Hepatocyte (in vitro differentiated cells): ENCODE measurements at regions not wholly inside any gene's neighbourhood (a gene's known extent, or its start where the extent isn't known, plus 50 kb on each side); places are given as distances from the start of the nearest gene placed in this dataset.
"Not testable (repeated sequence)": the region's sequence is repeated elsewhere in the genome, so short reads cannot be mapped to it uniquely, and the experiment has no call there.

ENCODE experiments used
- DNase-seq: peaks from one replicate; pipeline ENCODE4 v3.0.0-alpha.2; 2016; ENCODE audit warnings: low spot score
- H2AFZ ChIP-seq: fragments of 200-600 bp; sonication (generic); 2 replicates; pipeline ENCODE4 v1.6.0; 2016; ENCODE audit warnings: antibody characterized with exemption, mild to moderate bottlenecking
- H3K27ac ChIP-seq: fragments of 200-600 bp; sonication (generic); 2 replicates; pipeline ENCODE4 v1.5.1; 2016; ENCODE audit warnings: mild to moderate bottlenecking
- H3K27me3 ChIP-seq: fragments of 200-600 bp; sonication (generic); 2 replicates; pipeline ENCODE4 v1.6.1; 2016
- H3K36me3 ChIP-seq: fragments of 200-600 bp; sonication (generic); replicated peaks from 2 replicates; pipeline ENCODE4 v1.5.1; 2016; ENCODE audit warnings: low read depth; ENCODE audit not compliant: insufficient read depth
- H3K4me1 ChIP-seq: fragments of 200-600 bp; sonication (generic); 2 replicates; pipeline ENCODE4 v1.5.1; 2016; ENCODE audit warnings: mild to moderate bottlenecking, moderate library complexity; ENCODE audit not compliant: insufficient read depth
- H3K4me2 ChIP-seq: fragments of 200-600 bp; sonication (generic); 2 replicates; pipeline ENCODE4 v1.6.0; 2016
- H3K4me3 ChIP-seq: fragments of 200-600 bp; sonication (generic); 2 replicates; pipeline ENCODE4 v1.5.1; 2016; ENCODE audit warnings: mild to moderate bottlenecking
- H3K79me2 ChIP-seq: fragments of 200-600 bp; sonication (generic); 2 replicates; pipeline ENCODE4 v1.6.0; 2017; ENCODE audit warnings: mild to moderate bottlenecking
- H3K9me2 ChIP-seq: fragments of 200-600 bp; sonication (generic); replicated peaks from 2 replicates; pipeline ENCODE4 v1.6.0; 2017; ENCODE audit warnings: mild to moderate bottlenecking; ENCODE audit not compliant: insufficient read depth
- H3K9me3 ChIP-seq: fragments of 200-600 bp; sonication (generic); 2 replicates; pipeline ENCODE4 v1.5.1; 2016; ENCODE audit warnings: low read depth, mild to moderate bottlenecking
- H4K20me1 ChIP-seq: fragments of 200-600 bp; sonication (generic); 2 replicates; pipeline ENCODE4 v1.6.0; 2016; ENCODE audit warnings: mild to moderate bottlenecking; ENCODE audit not compliant: insufficient read depth, poor library complexity, severe bottlenecking
- EZH2 ChIP-seq: fragments of 200-600 bp; sonication (generic); IDR thresholded peaks from 2 replicates; pipeline ENCODE4 v1.6.1; 2016; ENCODE audit warnings: antibody characterized with exemption, mild to moderate bottlenecking, borderline replicate concordance
- EZH2phosphoT487 ChIP-seq: fragments of 200-600 bp; sonication (generic); IDR thresholded peaks from one replicate; pipeline ENCODE4 v1.6.1; 2018; ENCODE audit warnings: antibody characterized with exemption, mild to moderate bottlenecking, low read depth, moderate library complexity; ENCODE audit not compliant: unreplicated experiment, severe bottlenecking
- WGBS: methylation state at CpG from one replicate; pipeline ENCODE4 v1.1.6; 2016; ENCODE audit warnings: low lambda C conversion rate; ENCODE audit errors: missing lambda C conversion rate; 5-methylcytosine and 5-hydroxymethylcytosine counted together
- TF ChIP-seq, protein P1 (sequence below): fragments of 200-600 bp; sonication (generic); IDR thresholded peaks from 2 replicates; pipeline ENCODE4 v1.5.1; 2016; ENCODE audit warnings: antibody characterized with exemption, mild to moderate bottlenecking; ENCODE audit not compliant: poor library complexity

DNA sequence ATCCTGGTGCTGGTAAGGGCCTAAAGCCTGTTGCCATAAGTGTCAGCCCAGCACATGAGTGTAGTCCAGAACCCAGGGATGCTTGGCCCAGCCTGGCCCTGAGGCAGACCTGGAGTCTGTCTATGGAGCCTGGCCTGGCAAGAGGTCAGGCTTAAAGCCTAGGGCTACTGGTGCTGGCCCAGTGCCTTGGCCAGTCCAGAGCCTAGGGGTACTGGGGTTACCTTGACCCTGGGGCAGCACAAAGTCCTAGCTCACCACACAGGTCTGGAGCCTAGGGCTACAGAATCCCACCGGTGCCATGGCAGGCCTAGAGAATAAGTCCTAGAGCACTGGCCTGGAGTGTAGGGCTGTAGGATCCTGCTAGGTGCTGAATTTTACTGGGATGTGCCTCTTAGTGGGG, 393.8 kb downstream of the MAGEE1 start:
- H3K9me3 ChIP-seq = peaks cover under 1% of the 10 kb centered on the region
- no peak overlapping the region for H3K4me2 ChIP-seq
- H3K4me1 ChIP-seq = no peaks in the 10 kb centered on the region
- H3K79me2 ChIP-seq = no peaks in the 10 kb centered on the region
- H4K20me1 ChIP-seq = no peaks in the 10 kb centered on the region
- TF ChIP-seq EZH2phosphoT487 = no peak
- TF ChIP-seq, protein P1, sequence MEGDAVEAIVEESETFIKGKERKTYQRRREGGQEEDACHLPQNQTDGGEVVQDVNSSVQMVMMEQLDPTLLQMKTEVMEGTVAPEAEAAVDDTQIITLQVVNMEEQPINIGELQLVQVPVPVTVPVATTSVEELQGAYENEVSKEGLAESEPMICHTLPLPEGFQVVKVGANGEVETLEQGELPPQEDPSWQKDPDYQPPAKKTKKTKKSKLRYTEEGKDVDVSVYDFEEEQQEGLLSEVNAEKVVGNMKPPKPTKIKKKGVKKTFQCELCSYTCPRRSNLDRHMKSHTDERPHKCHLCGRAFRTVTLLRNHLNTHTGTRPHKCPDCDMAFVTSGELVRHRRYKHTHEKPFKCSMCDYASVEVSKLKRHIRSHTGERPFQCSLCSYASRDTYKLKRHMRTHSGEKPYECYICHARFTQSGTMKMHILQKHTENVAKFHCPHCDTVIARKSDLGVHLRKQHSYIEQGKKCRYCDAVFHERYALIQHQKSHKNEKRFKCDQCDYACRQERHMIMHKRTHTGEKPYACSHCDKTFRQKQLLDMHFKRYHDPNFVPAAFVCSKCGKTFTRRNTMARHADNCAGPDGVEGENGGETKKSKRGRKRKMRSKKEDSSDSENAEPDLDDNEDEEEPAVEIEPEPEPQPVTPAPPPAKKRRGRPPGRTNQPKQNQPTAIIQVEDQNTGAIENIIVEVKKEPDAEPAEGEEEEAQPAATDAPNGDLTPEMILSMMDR = no peak
- no peak for TF ChIP-seq EZH2
- H3K27me3 ChIP-seq = no peaks in the 10 kb centered on the region
- no peak overlapping the region for H2AFZ ChIP-seq
- 100% methylated on average over 1 of the region's 1 CpG for WGBS
- H3K4me3 ChIP-seq = no peak overlapping the region
- H3K27ac ChIP-seq = no peak overlapping the region
- no peaks in the 10 kb centered on the region for H3K9me2 ChIP-seq
- DNase-seq = no peak
- H3K36me3 ChIP-seq = no peaks in the 10 kb centered on the region

DNA sequence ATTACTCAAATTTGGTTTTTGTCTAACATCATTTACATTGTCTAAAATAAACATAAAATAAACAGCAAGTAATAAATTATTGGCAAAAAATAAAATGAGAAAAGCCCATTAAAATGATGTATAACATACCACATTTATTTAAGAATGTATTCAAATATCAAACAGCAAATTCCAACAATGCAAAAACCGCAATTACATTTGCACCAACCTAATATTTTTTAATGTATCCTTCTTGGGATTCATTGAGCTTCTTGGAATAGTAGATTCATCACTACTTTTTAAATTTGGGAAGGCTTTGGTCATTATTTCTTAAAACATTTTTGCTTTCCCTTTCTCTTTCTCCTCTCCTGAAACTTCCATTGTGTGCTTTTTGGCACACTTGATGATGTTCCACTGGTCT, 400.2 kb downstream of the MAGEE1 start:
- no peak overlapping the region for H2AFZ ChIP-seq
- no peak overlapping the region for H3K27ac ChIP-seq
- H4K20me1 ChIP-seq = no peaks in the 10 kb centered on the region
- H3K9me2 ChIP-seq = no peaks in the 10 kb centered on the region
- WGBS = 57% methylated on average over 1 of the region's 1 CpG
- no peak for DNase-seq
- no peak overlapping the region for H3K4me2 ChIP-seq
- TF ChIP-seq EZH2phosphoT487 = no peak
- TF ChIP-seq EZH2 = no peak
- TF ChIP-seq, protein P1 = no peak
- H3K79me2 ChIP-seq = no peaks in the 10 kb centered on the region
- no peak overlapping the region for H3K4me3 ChIP-seq
- no peaks in the 10 kb centered on the region for H3K27me3 ChIP-seq
- H3K36me3 ChIP-seq = no peaks in the 10 kb centered on the region
- no peaks in the 10 kb centered on the region for H3K9me3 ChIP-seq
- no peaks in the 10 kb centered on the region for H3K4me1 ChIP-seq

DNA sequence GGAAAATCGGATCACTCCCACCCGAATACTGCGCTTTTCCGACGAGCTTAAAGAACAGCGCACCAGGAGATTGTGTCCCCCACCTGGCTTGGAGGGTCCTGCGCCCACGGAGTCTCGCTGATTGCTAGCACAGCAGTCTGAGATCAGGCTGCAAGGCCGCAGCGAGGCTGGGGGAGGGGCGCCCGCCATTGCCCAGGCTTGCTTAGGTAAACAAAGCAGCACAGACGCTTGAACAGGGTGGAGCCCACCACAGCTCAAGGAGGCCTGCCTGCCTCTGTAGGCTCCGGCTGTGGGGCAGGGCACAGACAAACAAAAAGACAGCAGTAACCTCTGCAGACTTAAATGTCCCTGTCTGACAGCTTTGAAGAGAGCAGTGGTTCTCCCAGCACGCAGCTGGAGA, 413.4 kb downstream of the MAGEE1 start:
- H3K4me3 ChIP-seq, DNase-seq, H3K36me3 ChIP-seq, H3K4me1 ChIP-seq, H3K9me2 ChIP-seq, H3K9me3 ChIP-seq, H2AFZ ChIP-seq, H3K27ac ChIP-seq, H3K79me2 ChIP-seq, H3K4me2 ChIP-seq, H4K20me1 ChIP-seq, H3K27me3 ChIP-seq: not testable (repeated sequence)
- 70% methylated on average over 16 of the region's 16 CpGs for WGBS

DNA sequence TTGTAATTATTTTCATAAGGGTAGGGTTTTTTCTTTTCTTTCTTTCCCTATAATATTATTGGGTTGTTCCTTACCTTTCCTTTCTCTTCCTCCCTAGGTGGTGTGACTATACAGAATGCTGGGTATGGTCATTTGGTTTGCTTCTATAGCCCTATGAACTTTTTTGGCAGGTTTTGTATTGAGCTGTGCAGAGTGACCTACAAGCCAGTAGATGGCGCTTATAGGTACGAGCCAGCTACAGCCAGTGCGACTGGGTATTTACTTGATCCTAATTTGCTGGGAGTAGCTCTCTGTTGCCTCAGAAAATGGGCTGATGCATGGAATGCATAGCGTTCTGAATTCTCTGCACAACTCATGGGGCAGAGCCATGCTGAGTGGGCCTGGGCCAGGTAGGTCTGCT, 423.3 kb downstream of the MAGEE1 start:
- Histone ChIP-seq H2AFZ (no peak overlapping the region), H3K27ac (no peak overlapping the region), H3K36me3 (no peaks in the 10 kb centered on the region), H4K20me1 (no peaks in the 10 kb centered on the region), H3K9me3 (no peaks in the 10 kb centered on the region), H3K79me2 (no peaks in the 10 kb centered on the region), H3K4me1 (no peaks in the 10 kb centered on the region), H3K9me2 (no peaks in the 10 kb centered on the region), H3K27me3 (no peaks in the 10 kb centered on the region), H3K4me2 (no peak overlapping the region), H3K4me3 (no peak overlapping the region)
- TF ChIP-seq, protein P1 = no peak
- TF ChIP-seq EZH2 = no peak
- TF ChIP-seq EZH2phosphoT487 = no peak
- WGBS = 56% methylated on average over 4 of the region's 4 CpGs
- no peak for DNase-seq
